ENCODE measurements at regions not wholly inside any gene's neighbourhood (a gene's known extent, or its start where the extent isn't known, plus 50 kb on each side); places are given as distances from the start of the nearest gene placed in this dataset.

DNA sequence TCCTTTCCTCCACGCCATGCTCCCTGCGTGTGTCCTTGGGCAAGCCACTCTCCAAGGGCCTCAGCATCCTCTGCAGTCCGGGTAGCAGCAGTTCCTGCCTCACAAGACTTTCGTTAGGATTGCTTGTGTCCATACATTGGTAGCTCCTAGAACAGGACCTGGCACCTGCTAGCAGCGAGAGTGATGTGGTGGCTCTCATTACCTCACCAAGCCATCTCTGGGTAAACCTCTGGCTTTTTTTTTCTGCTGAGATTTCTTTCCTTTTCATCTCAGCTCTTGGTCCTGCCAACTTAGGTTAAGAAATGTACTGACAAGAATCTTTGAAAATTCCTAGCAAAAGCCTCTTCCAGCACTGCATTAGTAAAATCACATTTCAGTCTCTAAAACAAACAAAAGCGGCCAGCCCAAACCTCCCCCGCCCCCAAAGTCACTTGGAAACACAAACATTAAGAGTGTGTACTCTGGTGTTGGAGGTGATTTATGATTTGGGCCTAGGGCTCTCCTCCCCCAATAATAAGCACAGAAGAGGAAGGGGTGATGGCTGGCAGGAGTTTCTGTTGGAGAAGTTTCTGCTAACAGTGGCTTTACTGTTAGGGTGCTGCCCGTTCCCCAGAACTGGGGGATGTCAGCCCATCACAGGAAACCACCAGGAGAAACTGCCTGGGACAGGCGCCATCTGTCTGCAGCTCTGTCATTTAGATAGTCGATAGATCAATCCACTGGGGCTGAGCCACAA lies 199.2 kb downstream of the CD83 start:
- no peak for TF ChIP-seq ISL1 (CRISPR knock-in tag; IDR thresholded peaks at IDR 0.05)
- TF ChIP-seq ZNF565 (CRISPR knock-in tag; conservative IDR thresholded peaks at IDR 0.05; ENCODE audit: low read depth) = no peak
- TF ChIP-seq, protein P1, sequence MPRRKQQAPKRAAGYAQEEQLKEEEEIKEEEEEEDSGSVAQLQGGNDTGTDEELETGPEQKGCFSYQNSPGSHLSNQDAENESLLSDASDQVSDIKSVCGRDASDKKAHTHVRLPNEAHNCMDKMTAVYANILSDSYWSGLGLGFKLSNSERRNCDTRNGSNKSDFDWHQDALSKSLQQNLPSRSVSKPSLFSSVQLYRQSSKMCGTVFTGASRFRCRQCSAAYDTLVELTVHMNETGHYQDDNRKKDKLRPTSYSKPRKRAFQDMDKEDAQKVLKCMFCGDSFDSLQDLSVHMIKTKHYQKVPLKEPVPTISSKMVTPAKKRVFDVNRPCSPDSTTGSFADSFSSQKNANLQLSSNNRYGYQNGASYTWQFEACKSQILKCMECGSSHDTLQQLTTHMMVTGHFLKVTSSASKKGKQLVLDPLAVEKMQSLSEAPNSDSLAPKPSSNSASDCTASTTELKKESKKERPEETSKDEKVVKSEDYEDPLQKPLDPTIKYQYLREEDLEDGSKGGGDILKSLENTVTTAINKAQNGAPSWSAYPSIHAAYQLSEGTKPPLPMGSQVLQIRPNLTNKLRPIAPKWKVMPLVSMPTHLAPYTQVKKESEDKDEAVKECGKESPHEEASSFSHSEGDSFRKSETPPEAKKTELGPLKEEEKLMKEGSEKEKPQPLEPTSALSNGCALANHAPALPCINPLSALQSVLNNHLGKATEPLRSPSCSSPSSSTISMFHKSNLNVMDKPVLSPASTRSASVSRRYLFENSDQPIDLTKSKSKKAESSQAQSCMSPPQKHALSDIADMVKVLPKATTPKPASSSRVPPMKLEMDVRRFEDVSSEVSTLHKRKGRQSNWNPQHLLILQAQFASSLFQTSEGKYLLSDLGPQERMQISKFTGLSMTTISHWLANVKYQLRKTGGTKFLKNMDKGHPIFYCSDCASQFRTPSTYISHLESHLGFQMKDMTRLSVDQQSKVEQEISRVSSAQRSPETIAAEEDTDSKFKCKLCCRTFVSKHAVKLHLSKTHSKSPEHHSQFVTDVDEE (CRISPR knock-in tag; IDR thresholded peaks at IDR 0.05) = no peak
- no peak for TF ChIP-seq OSR1 (CRISPR knock-in tag; IDR thresholded peaks at IDR 0.05)
- TF ChIP-seq ZNF8 (CRISPR knock-in tag; IDR thresholded peaks at IDR 0.05) = no peak
- no peak for ATAC-seq

DNA sequence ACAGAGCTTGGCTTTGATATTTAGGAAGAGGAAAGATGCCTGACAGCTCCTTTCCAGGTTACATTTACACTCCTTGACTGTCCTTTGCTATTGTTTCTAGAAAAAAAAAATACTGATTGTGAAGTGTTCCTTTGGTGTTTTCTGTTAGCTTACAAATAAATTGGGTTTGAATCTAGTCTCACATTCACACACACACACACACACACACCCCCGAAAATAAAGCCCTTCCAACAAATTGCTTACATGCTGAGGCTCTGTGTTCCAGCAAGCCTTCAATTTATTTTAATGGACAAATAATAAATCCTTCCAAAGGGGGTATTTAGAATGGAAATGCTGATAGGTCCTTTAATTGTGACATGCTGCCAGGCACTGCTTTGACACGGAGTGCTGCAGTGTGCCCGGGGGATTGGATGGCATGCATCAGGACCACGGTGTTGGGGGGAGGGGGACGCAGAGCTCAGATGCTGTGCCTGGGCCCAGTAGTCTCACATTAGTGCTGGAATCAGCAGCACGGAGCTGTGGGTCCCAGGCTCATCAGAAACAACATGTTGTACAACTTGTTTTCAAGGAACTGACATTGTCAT lies 199.9 kb downstream of the CD83 start:
- TF ChIP-seq, protein P2, sequence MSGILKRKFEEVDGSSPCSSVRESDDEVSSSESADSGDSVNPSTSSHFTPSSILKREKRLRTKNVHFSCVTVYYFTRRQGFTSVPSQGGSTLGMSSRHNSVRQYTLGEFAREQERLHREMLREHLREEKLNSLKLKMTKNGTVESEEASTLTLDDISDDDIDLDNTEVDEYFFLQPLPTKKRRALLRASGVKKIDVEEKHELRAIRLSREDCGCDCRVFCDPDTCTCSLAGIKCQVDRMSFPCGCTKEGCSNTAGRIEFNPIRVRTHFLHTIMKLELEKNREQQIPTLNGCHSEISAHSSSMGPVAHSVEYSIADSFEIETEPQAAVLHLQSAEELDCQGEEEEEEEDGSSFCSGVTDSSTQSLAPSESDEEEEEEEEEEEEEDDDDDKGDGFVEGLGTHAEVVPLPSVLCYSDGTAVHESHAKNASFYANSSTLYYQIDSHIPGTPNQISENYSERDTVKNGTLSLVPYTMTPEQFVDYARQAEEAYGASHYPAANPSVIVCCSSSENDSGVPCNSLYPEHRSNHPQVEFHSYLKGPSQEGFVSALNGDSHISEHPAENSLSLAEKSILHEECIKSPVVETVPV (CRISPR knock-in tag; IDR thresholded peaks at IDR 0.05) = no peak
- TF ChIP-seq, protein P3, sequence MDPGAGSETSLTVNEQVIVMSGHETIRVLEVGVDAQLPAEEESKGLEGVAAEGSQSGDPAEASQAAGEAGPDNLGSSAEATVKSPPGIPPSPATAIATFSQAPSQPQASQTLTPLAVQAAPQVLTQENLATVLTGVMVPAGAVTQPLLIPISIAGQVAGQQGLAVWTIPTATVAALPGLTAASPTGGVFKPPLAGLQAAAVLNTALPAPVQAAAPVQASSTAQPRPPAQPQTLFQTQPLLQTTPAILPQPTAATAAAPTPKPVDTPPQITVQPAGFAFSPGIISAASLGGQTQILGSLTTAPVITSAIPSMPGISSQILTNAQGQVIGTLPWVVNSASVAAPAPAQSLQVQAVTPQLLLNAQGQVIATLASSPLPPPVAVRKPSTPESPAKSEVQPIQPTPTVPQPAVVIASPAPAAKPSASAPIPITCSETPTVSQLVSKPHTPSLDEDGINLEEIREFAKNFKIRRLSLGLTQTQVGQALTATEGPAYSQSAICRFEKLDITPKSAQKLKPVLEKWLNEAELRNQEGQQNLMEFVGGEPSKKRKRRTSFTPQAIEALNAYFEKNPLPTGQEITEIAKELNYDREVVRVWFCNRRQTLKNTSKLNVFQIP (CRISPR knock-in tag; IDR thresholded peaks at IDR 0.05; ENCODE audit: borderline replicate concordance, low read depth) = no peak
- no peak for TF ChIP-seq ZNF70 (CRISPR knock-in tag; IDR thresholded peaks at IDR 0.05)
- no peak for ATAC-seq

DNA sequence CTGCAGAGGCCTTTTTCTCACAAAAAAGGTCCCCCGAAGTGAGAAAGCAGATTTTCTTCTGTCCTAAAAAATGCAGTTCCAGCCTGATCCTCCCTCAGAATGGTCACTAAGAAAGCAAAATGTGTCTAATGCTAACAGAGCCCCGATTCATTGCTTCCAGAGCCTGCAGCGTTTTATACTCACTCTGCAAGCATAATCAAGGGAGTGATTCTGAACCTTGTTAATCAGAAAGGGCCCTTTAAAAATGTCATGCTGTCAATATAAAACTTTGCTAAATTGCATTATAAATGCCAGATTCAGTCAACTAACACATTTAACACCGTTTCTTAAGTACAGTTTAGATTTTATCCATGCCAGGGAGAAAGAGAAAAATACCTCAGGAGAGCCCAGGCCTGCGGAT lies 202.8 kb downstream of the CD83 start:
- no peak for ATAC-seq
- TF ChIP-seq ZFP30 (CRISPR knock-in tag; IDR thresholded peaks at IDR 0.05) (no peak), ARNTL (CRISPR knock-in tag; IDR thresholded peaks at IDR 0.05; ENCODE audit: borderline replicate concordance, low read depth) (no peak), ZFP3 (CRISPR knock-in tag; IDR thresholded peaks at IDR 0.05) (no peak), ESRRG (CRISPR knock-in tag; IDR thresholded peaks at IDR 0.05) (no peak)
- TF ChIP-seq, protein P4, sequence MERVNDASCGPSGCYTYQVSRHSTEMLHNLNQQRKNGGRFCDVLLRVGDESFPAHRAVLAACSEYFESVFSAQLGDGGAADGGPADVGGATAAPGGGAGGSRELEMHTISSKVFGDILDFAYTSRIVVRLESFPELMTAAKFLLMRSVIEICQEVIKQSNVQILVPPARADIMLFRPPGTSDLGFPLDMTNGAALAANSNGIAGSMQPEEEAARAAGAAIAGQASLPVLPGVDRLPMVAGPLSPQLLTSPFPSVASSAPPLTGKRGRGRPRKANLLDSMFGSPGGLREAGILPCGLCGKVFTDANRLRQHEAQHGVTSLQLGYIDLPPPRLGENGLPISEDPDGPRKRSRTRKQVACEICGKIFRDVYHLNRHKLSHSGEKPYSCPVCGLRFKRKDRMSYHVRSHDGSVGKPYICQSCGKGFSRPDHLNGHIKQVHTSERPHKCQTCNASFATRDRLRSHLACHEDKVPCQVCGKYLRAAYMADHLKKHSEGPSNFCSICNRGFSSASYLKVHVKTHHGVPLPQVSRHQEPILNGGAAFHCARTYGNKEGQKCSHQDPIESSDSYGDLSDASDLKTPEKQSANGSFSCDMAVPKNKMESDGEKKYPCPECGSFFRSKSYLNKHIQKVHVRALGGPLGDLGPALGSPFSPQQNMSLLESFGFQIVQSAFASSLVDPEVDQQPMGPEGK (CRISPR knock-in tag; IDR thresholded peaks at IDR 0.05; ENCODE audit: borderline replicate concordance) = no peak
- TF ChIP-seq, protein P3 (CRISPR knock-in tag; IDR thresholded peaks at IDR 0.05; ENCODE audit: borderline replicate concordance, low read depth) = no peak

DNA sequence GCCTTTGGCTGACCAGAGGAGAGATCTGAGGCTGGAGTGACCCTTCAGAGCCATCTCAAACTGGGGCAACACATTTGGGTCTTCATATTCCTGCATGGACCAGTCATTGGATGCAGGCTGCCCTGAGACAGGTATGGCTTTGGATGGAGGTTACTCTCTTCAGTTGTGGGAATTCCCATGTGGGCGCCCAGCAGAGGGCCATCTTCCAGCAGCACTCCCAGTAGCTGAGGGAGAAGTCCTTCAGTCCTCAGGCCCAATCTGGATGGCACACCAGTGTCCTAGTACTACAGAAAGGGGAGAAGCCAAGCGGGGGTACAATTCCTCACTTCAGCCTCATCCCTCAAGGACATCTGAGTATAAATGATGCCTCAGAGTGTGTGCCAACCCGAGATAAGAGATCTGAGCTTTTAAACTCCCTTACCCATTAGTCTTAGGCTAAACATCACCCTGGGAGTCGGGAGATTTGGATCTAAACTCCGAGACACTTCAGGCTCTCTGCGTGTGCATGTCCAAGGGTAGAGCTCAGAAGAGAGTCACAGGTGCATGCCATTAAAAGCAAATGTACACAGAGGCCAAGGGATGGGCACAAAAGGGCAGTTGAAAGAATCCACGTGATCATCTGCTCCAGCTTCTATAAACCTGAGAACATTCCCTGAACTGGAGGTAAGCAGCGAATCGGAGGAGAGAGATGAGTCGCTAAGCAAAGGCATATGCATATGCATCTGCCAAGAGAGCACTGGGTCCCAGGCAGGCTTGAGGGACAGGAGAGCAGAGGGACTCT lies 204.6 kb downstream of the CD83 start:
- no peak for ATAC-seq
- TF ChIP-seq ZFP3 (CRISPR knock-in tag; IDR thresholded peaks at IDR 0.05) (no peak), BACH2 (CRISPR knock-in tag; IDR thresholded peaks at IDR 0.05; ENCODE audit: borderline replicate concordance) (no peak), TOX (CRISPR knock-in tag; IDR thresholded peaks at IDR 0.05; ENCODE audit: borderline replicate concordance) (no peak), ZNF565 (CRISPR knock-in tag; conservative IDR thresholded peaks at IDR 0.05; ENCODE audit: low read depth) (no peak), CSDC2 (CRISPR knock-in tag; IDR thresholded peaks at IDR 0.05) (no peak), ARNTL (CRISPR knock-in tag; IDR thresholded peaks at IDR 0.05; ENCODE audit: borderline replicate concordance, low read depth) (no peak), GLIS3 (CRISPR knock-in tag; IDR thresholded peaks at IDR 0.05) (no peak), ZNF8 (CRISPR knock-in tag; IDR thresholded peaks at IDR 0.05) (no peak), TCF4 (CRISPR knock-in tag; IDR thresholded peaks at IDR 0.05; ENCODE audit: borderline replicate concordance) (no peak)
- TF ChIP-seq, protein P2 (CRISPR knock-in tag; IDR thresholded peaks at IDR 0.05) = no peak
